Stomach (tissue), 4 donors: ENCODE measurements at regions not wholly inside any gene's neighbourhood (a gene's known extent, or its start where the extent isn't known, plus 50 kb on each side); places are given as distances from the start of the nearest gene placed in this dataset.

Source experiments
- POLR2A ChIP-seq, 4 donors: fragments of 450-650 bp; IDR thresholded peaks; one replicate each; pipeline ENCODE4 v1.6.1; 2016; ENCODE audit warnings: antibody characterized with exemption in 4 of 4, control low read depth in 2 of 4, mild to moderate bottlenecking in 1 of 4, moderate library complexity in 1 of 4
- TF ChIP-seq, protein P1 (sequence below), 7 experiments: fragments of 450-650 bp in 4 of 7; fragments of 200-600 bp in 3 of 7; sonication (generic) in 3 of 7; IDR thresholded peaks; one replicate each; pipeline ENCODE4 v1.5.1; 2016 to 2019; ENCODE audit warnings: antibody characterized with exemption in 7 of 7, control low read depth in 2 of 7, mild to moderate bottlenecking in 1 of 7

DNA sequence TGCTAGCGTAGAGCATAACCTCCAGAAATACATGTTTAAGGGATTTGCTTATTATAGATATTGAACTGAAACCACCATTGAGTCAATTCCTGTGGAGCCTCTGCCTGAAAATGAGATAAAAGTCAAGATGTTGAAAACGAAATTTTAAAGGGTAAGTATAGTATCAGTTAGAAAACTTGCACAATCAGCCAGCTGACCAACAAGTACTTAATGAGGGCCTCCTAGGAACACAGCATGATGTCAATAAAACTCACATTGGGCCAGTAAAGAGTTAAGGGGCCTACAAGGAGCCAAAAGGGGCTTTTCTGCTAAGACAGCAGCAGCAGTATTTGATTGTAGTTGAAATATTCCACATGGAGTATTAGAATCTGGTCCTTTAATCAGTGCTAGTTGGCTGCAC is 314.1 kb upstream of the PPARGC1A start:
- TF ChIP-seq, protein P1, sequence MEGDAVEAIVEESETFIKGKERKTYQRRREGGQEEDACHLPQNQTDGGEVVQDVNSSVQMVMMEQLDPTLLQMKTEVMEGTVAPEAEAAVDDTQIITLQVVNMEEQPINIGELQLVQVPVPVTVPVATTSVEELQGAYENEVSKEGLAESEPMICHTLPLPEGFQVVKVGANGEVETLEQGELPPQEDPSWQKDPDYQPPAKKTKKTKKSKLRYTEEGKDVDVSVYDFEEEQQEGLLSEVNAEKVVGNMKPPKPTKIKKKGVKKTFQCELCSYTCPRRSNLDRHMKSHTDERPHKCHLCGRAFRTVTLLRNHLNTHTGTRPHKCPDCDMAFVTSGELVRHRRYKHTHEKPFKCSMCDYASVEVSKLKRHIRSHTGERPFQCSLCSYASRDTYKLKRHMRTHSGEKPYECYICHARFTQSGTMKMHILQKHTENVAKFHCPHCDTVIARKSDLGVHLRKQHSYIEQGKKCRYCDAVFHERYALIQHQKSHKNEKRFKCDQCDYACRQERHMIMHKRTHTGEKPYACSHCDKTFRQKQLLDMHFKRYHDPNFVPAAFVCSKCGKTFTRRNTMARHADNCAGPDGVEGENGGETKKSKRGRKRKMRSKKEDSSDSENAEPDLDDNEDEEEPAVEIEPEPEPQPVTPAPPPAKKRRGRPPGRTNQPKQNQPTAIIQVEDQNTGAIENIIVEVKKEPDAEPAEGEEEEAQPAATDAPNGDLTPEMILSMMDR (IDR thresholded peaks at IDR 0.05): no peak
- no peak for TF ChIP-seq POLR2A (IDR thresholded peaks at IDR 0.05)
